GM18499 (cell line): ENCODE measurements at regions not wholly inside any gene's neighbourhood (a gene's known extent, or its start where the extent isn't known, plus 50 kb on each side); places are given as distances from the start of the nearest gene placed in this dataset.

Source experiments
- ATAC-seq: cut with Tn5 transposase; IDR thresholded peaks from one replicate; pipeline ENCODE4 v1.9.1; 2021; ENCODE audit warnings: moderate number of reproducible peaks; ENCODE audit not compliant: insufficient read depth, unreplicated experiment

DNA sequence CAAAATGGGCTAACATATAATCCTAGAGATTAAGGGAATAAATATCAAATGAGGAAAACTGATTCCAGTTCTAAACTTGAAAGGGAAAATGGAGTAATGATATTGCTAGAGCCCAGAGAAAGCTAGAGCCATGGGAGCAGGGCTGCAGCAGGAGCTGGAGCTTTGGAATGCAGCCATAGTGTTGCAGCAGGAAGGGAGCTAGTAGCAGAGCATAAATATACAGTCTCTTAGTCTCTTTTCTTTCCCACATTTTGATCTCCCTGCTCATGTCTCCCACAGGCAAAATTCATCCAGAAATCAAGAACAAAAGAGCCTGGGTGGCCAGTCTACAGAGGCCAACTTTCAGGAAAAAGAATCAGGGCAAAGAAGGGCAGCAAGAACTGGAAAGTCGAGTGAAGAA is 253.7 kb downstream of the ATXN7L3B start:
- no peak for ATAC-seq

DNA sequence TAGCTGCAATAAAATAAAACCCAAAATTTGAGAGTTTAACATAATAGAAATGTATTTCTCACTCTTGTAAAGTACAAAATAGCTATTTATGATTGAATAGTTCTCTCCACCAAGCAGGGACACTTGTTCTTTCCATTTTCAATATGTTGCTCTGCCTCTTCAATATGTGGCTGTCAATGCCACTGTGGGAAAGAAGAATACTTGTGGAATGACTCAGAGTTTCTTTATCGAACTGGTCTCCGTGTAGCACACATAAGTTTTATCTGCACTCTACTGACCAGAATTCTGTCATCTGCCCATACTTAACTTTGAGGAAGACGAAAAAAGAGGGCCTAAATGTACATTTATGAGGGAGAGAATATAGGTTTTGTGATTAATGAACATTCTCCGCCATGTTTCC is 256.9 kb downstream of the ATXN7L3B start:
- no peak for ATAC-seq

DNA sequence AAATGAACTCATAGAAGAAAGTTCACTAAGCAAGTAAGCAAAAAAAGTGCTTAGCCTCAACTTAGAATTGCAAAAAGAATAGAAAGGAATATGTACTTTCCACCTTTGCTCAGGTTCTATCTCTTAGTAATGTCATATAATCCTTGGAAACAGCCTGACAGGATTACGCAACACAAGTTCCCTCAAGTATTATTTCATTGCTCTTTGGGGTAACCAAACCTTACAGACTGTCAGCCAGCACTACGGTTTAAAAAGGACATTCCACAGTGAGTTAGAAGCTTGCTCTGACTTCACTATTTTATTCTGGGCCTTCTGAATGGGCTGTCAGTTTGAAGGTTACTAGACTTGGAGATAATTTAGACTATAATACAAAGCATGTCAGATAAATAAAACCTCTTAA is 264.0 kb downstream of the ATXN7L3B start:
- no peak for ATAC-seq

DNA sequence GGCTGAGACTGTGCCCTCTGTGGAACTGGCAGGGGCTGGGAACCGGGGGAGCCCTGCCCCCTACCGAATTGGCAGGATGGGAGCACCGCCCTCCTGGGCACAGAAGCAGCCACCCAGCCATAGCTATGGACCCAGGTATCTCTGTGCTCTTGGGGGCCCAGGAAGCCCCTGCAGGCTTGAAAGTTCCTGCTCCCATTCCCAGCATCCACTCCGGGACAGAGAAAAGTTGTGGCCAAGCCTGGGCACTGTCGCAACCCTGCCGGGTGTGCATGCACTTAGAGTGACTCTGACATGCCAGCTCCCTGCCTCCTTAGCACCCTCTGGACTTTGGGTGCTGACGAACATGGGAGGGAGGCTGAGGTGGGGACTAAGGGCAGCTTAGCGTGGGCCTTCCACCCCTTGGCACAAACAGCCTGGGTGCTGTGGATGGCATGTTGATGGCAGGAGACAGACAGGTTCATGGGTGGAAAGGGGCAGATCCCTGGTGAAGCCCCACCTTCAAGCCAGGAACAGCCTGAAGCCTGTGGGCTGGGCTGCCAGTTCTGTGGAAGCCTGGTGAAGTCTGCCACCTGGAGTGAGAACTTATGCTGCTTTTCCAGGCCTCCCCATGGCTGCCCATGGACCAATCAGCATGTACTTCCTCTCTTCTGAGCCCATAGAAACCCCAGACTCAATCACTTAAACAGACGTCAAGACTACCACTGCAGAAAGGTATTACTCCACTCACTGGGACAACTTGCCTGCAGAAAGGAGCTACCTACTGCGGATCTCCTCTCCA is 279.0 kb downstream of the ATXN7L3B start:
- ATAC-seq, result no peak

DNA sequence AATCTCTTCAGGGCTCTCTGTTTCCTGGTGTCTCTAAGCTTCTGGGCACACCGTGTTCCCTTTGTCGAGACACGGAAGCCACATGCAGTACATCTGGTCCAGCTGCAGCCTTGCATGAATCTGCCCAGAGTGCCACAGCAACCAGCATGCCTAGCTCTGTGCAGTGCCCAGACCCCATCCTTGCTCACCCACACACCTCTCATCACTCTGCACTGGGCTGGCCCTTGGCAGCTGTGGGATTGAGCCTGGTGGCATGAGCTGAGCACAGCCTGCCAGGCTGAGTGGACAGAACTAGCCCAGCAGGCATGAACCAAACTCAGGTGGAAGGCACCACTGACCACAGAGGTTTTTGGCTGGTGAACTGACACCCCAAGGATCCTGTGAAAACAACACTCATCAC is 279.9 kb downstream of the ATXN7L3B start:
- ATAC-seq, result no peak

DNA sequence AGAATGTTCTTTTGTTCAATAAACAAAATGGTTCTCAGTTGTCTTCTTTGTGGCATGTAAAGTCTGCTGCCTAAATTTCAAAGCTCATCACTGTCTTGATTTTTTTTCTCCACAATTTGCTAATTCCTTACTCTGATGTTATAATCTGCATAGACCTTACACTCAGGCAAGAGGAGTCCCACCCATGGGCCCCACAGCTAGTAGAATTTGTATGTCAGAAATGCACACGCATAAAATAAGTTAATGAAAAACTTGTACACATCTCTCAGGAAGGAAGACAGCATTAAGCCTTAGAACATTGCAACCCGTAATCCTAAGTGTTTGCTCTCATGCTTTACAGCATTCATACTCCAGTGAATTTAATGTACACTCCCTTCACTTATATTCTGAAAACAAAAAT is 280.8 kb downstream of the ATXN7L3B start:
- ATAC-seq, result no peak

DNA sequence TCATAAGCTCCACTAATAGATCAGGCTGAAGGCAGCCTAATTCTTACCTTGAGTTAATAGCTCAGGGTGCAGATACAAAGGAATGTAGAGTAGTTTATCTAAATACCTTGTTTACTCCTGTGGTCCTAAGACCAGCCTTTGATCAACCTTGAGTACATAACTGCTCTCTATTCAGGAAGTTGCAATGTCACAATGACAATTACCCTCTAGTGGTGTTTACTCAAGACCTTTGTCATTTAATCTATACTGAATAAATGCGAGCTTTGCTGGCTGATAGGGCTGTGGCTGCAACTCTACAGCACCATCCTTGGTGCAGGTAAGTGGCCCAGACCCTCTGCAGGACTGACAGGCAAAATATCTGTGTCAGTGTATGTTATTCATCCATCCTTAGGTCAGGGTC is 282.7 kb downstream of the ATXN7L3B start:
- ATAC-seq, result no peak

DNA sequence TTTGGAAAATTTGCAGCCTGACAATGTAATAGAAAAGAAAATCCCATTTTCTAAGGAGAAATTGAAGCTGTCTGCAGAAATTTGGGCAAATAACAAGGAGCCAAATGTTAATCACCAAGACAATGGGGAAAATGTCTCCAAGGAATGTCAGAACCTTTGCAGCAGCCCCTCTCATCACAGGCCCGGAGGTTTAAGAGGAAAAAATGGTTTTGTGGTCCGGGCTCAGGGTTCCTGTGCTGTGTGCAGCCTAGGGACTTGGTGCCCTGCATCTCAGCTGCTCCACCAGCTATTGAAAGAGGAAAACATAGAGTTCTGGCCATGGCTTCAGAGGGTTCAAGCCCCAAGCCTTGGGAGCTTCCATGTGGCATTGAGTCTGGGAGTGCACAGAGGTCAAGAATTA is 298.9 kb downstream of the ATXN7L3B start:
- no peak for ATAC-seq

DNA sequence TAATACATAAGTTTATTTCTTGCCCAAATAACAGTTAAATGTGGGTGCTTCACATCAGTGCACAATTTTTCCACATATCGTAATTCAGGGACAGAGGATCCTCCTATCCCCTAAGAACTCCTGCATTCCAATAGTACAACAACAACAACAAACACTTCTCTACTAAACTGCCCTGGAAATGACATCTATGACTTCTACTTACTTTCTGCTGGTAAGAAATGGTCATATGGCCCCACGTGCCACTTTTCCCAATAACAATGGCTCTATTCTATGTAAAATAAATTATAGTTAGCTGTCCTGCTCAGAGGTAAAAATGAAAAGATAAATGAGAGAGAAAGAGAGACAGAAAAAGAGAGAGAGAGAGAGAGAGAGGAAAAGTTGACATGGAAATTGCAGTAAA is 308.5 kb downstream of the ATXN7L3B start:
- ATAC-seq, result no peak

DNA sequence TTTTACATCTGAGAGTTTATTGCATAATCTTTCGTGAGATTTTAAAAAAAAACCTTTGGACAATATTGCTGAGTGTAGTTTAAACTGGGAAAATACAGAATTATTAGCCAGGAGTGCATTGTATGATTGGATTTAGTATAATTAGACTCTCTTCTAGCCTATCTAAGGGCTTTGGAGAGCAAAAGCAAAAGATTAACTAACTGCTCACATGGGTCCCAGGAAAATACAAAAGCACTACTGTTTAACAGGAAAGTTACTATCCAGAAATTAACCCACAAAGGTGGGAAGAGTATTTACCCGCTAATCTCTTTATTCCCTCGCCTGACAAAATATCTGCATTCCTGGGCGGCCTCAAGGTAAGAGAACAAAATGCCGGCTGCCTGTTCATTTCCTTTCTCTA is 309.5 kb downstream of the ATXN7L3B start:
- ATAC-seq, result no peak

DNA sequence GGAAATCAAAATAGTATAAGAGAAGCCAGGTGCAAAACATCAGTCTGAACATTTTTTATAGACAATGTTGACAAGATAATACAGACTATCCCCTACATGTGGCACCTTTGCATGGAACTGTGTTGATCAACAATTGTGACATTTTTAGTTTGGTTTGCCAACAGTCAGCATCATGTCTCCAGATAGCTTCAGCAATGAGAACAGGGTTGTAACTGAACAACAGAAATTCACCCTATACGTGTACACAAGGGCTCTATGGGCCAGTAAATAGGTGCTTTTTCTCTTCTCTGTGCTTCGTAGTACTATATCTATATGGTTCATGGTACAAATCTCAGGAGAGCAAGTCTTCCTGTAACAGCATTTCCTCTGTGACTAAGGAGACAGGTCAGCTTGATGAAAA is 310.4 kb downstream of the ATXN7L3B start:
- no peak for ATAC-seq

DNA sequence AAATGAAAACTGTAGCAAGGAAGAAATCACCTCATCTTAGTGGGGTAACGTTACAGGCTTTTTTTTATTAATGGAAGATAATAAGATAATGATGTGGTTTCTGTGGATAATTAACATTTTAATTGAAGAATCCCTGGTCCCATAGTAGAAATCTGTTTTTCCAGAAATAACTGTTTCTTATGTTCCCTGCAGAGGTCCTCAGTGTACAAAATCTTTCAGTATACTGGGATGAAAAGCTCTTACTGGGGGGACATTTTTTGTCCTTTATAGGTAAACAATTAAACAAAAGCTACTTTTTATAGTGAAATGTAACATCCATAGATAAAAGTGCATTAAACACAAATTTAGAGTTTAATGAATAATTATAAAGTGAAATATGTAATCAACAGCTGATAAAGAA is 312.2 kb downstream of the ATXN7L3B start:
- ATAC-seq, result no peak

DNA sequence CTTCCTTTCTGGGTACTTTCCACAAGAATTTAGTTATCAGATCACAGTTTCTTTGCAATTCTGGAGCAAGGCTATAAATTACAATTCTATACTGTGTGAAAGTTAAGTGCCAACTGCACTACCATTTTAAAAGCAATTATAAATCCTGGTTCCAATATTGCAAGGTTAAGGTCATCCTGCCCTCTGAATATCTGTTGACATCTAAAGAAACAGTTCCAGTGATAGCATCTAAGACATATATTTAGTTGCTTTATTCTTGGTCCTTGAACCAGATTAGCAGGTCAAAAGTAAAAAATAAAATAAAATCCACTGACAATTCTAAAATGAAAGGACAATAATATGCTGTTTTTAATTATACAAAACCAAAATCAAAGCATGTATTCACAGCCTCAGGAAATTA is 334.2 kb downstream of the ATXN7L3B start:
- no peak for ATAC-seq

DNA sequence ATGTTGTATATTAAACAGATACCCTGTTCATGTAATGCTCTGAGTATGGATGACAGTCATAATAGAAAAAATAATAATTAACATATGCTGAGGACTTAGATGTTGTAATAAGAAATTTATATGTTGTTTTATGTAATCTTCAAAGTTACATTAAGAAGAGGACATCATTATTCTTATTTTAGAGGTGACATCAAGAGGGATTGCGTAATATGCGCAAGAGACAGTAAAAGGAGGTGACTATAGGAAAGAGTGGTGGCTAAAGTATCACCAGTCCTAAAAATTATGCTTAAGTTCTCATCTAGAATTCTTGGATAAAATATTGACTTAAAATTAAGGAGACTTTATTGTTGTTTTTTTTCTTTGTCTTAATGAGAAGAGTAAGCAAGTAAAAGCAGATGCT is 323.9 kb downstream of the KCNC2 start:
- ATAC-seq, result no peak

DNA sequence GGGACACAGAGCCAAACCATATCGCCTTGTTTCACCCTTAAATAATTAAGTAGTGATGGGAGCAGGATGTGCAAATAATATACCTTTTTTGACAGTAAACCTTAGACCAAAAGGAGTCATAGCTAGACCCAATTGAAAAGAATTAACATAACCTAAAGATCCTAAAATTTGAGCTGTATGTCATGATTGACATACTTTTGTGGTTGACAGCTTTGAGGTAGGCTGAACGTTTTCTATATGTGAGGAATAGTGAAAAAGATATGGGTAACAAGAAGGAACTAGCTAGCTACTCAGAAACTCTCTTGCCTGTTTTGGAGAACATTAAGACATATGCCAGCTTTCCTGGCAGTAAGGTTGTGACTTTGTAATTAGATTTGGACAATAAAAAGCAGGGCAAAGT is 320.6 kb downstream of the KCNC2 start:
- ATAC-seq, result no peak

DNA sequence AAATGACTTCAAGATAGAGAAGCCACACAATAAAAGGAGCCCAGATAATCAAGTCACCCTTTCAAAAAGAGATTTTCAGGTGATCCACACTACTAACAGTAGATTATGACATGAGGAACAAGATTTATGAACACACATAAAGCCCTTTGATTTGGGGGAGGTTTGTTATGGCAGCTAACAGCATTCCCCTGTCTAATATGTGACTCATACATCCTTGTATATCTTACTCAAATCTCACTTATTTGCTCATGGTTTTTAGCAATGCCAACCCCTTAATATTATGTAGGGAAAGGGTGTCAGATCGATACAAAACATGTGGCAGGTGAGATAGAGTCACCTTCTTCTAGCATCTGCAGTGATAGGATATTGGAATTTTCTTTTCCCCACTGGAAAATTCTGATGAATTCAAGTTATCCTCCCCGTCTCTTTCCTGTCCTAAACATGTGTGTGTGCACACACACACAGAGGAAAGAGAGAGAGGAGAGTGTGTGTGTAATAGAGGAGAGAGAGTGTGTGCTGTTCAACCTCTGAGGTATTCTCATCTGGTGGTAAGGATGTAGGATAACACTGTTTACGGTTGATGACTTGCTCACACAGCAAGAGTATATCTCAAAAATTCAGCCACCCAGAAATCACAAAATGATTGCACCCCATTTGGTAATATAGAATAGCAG is 319.9 kb downstream of the KCNC2 start:
- peak; percentile 47 for ATAC-seq

DNA sequence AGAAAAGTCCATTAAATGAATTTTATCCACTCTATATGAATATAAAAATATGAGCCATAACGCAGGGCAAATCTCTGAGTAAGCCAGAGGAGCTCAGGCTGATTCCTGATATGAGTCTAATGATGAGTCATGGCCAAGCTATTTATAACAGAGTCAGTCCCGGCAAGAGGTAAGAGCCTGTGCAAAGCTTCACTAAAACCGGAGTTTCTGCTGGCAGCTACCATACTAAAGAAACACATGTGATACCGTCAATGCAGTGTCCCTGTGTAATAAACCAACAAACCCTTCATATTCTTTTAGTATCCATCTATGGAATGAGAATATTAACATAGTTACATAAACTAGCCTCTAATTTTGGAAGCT is 319.4 kb downstream of the KCNC2 start:
- ATAC-seq, result peak; percentile 97

DNA sequence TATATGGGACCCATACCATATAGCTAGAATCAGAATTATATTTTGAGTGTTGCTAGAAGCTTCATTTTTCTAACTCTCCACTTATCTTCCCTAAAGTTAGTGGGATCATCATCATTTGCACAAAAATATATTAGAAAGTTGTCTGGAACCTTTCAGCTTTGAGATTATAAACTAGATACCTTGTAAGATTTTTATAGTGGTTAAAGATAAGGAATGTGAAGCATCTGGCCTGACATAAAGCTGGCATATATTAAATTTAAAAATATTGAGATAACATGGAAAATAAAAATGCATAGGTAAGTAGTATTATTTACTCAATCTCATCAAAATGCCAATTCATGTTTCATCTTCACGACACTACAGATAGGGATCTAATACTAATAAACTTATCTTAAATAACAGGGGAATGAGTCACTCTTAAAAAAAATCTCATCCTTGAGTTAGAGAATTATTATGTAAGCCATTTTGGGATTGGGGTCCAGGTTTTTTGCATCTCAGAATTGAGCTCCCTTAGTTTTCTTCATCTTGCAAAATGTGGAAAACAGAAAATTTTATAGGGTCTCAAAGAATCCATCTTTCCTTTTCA is 318.5 kb downstream of the KCNC2 start:
- ATAC-seq, result no peak

DNA sequence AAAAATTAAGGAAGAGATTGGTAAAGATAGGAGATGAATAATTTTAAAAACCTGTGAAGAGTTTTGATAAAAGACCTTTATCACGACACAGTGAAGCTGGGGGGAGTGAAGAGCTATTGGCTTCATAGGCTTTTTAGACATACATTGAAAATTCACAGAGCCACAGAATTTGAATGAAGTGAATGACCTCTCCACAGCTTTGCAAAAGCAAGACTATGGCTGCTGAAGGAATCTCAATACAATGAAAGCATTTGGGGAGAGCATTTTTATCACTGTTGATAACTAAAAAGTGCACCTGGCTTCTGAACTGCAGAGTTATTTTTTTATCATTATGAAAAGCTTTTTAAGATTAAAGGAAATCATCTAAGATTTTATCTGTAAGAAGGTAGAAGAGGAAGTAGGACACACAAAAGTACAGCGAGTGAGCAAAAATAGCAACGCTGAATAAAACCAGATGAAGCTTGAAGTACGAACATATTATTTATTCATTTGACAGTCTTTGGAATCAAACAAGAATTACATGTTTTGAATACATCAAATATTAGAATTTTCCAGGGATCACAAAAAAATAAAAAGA is 317.5 kb downstream of the KCNC2 start:
- no peak for ATAC-seq

DNA sequence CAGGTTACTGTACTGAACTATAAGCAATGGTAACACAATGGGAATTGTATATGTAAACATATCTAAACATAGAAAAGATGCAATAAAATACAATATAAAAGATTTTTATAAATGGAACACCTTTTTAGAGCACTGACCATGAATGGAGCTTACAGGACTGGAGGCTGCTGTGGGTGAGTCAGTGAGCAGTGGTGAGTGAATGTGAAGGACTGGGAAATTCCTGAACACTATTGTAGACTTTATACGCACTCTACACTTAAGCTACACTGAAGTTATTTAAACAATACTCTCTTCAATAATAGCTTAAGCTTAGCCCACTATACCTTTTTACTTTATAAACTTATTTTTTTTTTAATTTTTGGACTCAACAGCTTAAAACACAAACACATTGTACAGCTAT is 313.5 kb downstream of the KCNC2 start:
- ATAC-seq, result no peak

DNA sequence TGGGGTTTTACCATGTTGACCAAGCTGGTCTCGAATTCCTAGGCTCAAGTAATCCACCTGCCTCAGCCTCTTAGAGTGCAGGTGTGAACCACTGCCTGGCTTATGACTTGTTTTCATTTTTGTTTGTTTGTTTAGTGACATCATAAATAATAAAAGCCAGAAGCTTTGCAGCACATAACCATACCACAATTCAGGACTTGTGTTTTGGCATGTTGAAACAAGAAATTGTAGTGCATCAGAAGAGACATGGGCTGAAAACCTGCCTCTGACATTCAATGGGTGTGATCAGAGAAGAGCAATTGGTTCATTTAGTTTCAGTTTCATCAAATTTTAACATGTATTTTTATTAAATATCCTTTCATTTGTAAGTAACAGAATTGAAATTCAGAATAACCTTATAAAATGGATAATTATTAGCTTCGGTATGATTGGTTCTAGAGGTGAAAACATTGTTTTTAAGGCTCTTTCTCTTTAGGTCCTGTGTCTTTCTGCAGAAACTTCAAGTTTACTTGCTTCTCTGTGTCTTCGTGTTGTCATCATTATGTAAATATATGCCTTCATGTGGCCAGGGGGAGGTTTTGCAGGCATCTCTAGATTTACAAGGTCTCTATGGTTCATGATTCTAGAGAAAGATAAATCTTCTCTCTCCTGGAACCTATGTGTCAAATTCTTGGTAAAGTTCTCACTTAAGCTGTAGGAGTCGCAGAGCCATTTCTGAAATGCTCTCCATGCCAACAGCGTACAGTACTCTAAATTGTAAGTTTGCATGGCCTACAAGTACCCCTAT is 312.0 kb downstream of the KCNC2 start:
- ATAC-seq, result no peak
